ENCODE measurements at regions not wholly inside any gene's neighbourhood (a gene's known extent, or its start where the extent isn't known, plus 50 kb on each side); places are given as distances from the start of the nearest gene placed in this dataset.

DNA sequence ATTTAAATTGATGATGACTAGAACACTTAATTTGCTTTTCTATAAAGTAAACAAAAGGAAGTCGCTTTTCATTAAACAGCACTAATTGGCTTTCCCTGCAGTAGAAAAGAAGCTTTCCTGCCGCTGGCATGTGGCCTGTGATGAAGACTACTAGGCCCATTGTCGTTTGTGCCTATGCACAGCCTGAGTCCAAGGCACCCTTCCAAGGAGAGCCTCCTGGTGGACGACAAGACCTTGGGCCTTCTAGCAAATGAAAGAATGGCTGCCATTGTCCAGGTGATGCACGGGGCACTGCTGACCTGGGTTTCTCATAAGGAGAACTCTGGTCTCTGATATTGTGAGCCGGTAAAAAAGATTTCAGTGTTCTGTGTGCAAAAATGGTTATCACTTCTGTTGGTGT lies 233.0 kb downstream of the COL4A1 start:
- TF ChIP-seq, protein P1, sequence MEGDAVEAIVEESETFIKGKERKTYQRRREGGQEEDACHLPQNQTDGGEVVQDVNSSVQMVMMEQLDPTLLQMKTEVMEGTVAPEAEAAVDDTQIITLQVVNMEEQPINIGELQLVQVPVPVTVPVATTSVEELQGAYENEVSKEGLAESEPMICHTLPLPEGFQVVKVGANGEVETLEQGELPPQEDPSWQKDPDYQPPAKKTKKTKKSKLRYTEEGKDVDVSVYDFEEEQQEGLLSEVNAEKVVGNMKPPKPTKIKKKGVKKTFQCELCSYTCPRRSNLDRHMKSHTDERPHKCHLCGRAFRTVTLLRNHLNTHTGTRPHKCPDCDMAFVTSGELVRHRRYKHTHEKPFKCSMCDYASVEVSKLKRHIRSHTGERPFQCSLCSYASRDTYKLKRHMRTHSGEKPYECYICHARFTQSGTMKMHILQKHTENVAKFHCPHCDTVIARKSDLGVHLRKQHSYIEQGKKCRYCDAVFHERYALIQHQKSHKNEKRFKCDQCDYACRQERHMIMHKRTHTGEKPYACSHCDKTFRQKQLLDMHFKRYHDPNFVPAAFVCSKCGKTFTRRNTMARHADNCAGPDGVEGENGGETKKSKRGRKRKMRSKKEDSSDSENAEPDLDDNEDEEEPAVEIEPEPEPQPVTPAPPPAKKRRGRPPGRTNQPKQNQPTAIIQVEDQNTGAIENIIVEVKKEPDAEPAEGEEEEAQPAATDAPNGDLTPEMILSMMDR (IDR thresholded peaks at IDR 0.05) = no peak
- TF ChIP-seq POLR2A (IDR thresholded peaks at IDR 0.05) = no peak

Data from thyroid gland (tissue), 4 donors.